ENCODE measurements at regions not wholly inside any gene's neighbourhood (a gene's known extent, or its start where the extent isn't known, plus 50 kb on each side); places are given as distances from the start of the nearest gene placed in this dataset.
A peak's percentile ranks its signal among the peaks of the same experiment; 100 is the strongest.

GRCh38 chr2:222797261-222797660 lies 63.6 kb upstream of the ACSL3 start:
- H3K9me3 ChIP-seq: no peaks in the 10 kb centered on the region
- H3K27me3 ChIP-seq (ENCODE audit: low read depth): no peaks in the 10 kb centered on the region
- peak overlapping the region; percentile 39 for H3K27ac ChIP-seq
- ATAC-seq: peak in 1 of 2 donors; percentile 64
- H3K4me1 ChIP-seq: peaks cover 40% of the 10 kb centered on the region
- TF ChIP-seq CTCF (IDR thresholded peaks at IDR 0.05): peak; percentile 46
- no peaks in the 10 kb centered on the region for H3K36me3 ChIP-seq
- intact Hi-C loops (cut with DNase I): loop anchor here (10.0 kb wide), 1 partner anchor 108 kb away; no protein-coding TSS in a partner anchor
- no peak overlapping the region for H3K4me3 ChIP-seq
- DNase-seq: no peak

- no peak overlapping the region for H3K27ac ChIP-seq
Measured at GRCh38 chr2:222797871-222798270, 63.0 kb upstream of the ACSL3 start.

GRCh38 chr2:222798528-222798927 lies 62.3 kb upstream of the ACSL3 start:
- DNase-seq (no peak), ATAC-seq (no peak)
- intact Hi-C loops (cut with DNase I): loop anchor here (10.0 kb wide), 1 partner anchor 106 kb away; no protein-coding TSS in a partner anchor
- Histone ChIP-seq H3K9me3 (no peaks in the 10 kb centered on the region), H3K4me1 (peaks cover 32% of the 10 kb centered on the region), H3K27me3 (ENCODE audit: low read depth) (no peaks in the 10 kb centered on the region), H3K4me3 (no peak overlapping the region), H3K36me3 (no peaks in the 10 kb centered on the region), H3K27ac (no peak overlapping the region)
- TF ChIP-seq CTCF (IDR thresholded peaks at IDR 0.05): no peak

More at GRCh38 chr2:222797871-222798270, 63.0 kb upstream of the ACSL3 start:
- intact Hi-C loops (cut with DNase I): loop anchor here (10.0 kb wide), 1 partner anchor 107 kb away; no protein-coding TSS in a partner anchor
- no peak for DNase-seq
- H3K36me3 ChIP-seq: no peaks in the 10 kb centered on the region
- TF ChIP-seq CTCF (IDR thresholded peaks at IDR 0.05): no peak
- ATAC-seq: peak in 1 of 2 donors; percentile 55
- no peaks in the 10 kb centered on the region for H3K9me3 ChIP-seq
- no peaks in the 10 kb centered on the region for H3K27me3 ChIP-seq (ENCODE audit: low read depth)
- H3K4me1 ChIP-seq: peaks cover 34% of the 10 kb centered on the region
- H3K4me3 ChIP-seq: no peak overlapping the region

- intact Hi-C loops (cut with DNase I): loop anchor here (10.0 kb wide), 1 partner anchor 105 kb away; no protein-coding TSS in a partner anchor
- Histone ChIP-seq H3K27me3 (ENCODE audit: low read depth) (no peaks in the 10 kb centered on the region), H3K4me1 (peaks cover 32% of the 10 kb centered on the region), H3K27ac (no peak overlapping the region), H3K36me3 (no peaks in the 10 kb centered on the region), H3K9me3 (no peaks in the 10 kb centered on the region), H3K4me3 (no peak overlapping the region)
- ATAC-seq: no peak
- DNase-seq: no peak
- no peak for TF ChIP-seq CTCF (IDR thresholded peaks at IDR 0.05)
Measured at GRCh38 chr2:222799262-222799918, 61.4 kb upstream of the ACSL3 start.

GRCh38 chr2:222802514-222803196 lies 58.2 kb upstream of the ACSL3 start:
- H3K4me3 ChIP-seq: no peak overlapping the region
- DNase-seq: no peak
- H3K36me3 ChIP-seq: no peaks in the 10 kb centered on the region
- H3K27ac ChIP-seq: no peak overlapping the region
- ATAC-seq: no peak
- H3K9me3 ChIP-seq: no peaks in the 10 kb centered on the region
- intact Hi-C loops (cut with DNase I): no loop called here
- H3K27me3 ChIP-seq (ENCODE audit: low read depth): no peaks in the 10 kb centered on the region
- peaks cover 24% of the 10 kb centered on the region for H3K4me1 ChIP-seq
- no peak for TF ChIP-seq CTCF (IDR thresholded peaks at IDR 0.05)
